ENCODE measurements at regions not wholly inside any gene's neighbourhood (a gene's known extent, or its start where the extent isn't known, plus 50 kb on each side); places are given as distances from the start of the nearest gene placed in this dataset.

DNA sequence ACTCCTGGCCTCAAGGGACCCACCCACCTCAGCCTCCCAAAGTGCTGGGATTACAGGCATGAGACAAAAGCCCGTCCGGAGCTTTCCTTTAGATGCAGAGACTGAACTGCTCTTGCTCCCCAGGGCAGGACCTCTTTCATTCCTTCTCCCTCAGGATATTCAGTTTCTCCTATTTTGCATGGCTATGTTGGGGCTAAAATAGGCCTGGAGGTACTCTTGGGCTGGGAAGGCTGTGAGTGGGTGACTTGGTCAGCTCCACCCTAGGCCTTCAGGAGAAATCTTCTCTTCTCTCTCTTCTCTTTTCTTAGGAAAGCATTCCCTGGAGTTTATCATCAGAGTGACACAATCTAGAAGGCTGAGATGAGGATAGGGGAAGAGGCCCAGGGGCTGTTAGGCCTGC, 126.4 kb downstream of the LRRC70 start:
- DNase-seq = no peak
- H3K4me1 Mint-ChIP-seq = no peaks in the 10 kb centered on the region
- ATAC-seq = no peak
- no peaks in the 10 kb centered on the region for H3K27me3 Mint-ChIP-seq
- H3K4me3 Mint-ChIP-seq = no peak overlapping the region
- H3K9me3 Mint-ChIP-seq = peaks cover 5 to 15% of the 10 kb centered on the region in 2 donors
- no peak overlapping the region for H3K27ac Mint-ChIP-seq

GRCh38 chr5:62702126-62702525, 123.5 kb downstream of the LRRC70 start:
- H3K27me3 Mint-ChIP-seq = no peaks in the 10 kb centered on the region

DNA sequence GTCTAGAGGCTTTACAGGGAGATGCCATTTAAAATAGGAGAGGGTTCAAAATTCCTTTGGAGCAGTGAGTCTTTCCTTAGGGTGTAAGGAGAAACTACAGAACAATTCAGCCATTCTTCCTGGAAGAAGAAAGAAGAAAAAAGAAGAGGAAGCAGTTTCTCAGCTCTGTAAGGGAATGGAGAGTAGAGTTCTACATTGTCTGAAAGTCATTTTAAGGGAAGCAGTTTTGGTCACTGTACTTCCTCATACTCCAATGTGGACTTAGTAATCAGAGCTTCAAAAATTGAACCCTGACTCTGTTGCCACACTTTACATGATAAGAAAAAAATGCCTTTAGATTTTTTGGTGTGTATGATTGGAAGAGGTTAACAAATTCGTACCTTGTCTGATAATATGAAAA, 122.4 kb downstream of the LRRC70 start:
- DNase-seq (no peak), ATAC-seq (no peak)
- Mint-ChIP-seq H3K27me3 (no peaks in the 10 kb centered on the region), H3K27ac (no peak overlapping the region), H3K4me1 (no peaks in the 10 kb centered on the region), H3K9me3 (no peaks in the 10 kb centered on the region), H3K4me3 (no peak overlapping the region)

More at GRCh38 chr5:62702126-62702525, 123.5 kb downstream of the LRRC70 start:
- peak overlapping the region in 1 of 2 donors; percentile 71 for H3K27ac Mint-ChIP-seq
- H3K4me1 Mint-ChIP-seq = no peaks in the 10 kb centered on the region
- no peak overlapping the region for H3K4me3 Mint-ChIP-seq
- H3K9me3 Mint-ChIP-seq = no peaks in the 10 kb centered on the region
- ATAC-seq (no peak), DNase-seq (no peak)

DNA sequence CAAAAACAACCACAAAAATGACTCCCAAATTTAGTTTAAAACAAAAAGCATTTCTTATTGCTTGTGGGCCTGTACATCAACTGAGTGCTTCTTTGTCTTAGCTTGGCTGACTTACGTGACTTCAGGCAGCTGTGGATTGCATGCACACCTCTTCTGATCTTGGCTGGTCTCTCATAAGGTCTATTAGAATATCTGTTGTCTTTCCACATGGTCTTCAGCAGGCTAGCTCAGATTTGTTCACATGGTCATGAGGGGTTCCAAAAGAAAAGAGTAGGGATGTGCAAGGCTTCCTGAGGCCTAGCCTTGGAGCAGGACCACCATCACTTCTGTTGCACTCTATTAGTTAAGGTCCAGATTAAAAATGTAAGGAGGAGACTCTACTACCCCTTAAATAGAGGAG, 120.1 kb downstream of the LRRC70 start:
- Mint-ChIP-seq H3K4me1 (no peaks in the 10 kb centered on the region), H3K27me3 (no peaks in the 10 kb centered on the region), H3K9me3 (no peaks in the 10 kb centered on the region), H3K27ac (no peak overlapping the region), H3K4me3 (no peak overlapping the region)
- no peak for ATAC-seq
- DNase-seq = no peak

- H3K27ac Mint-ChIP-seq = no peak overlapping the region
- peaks cover 4% of the 10 kb centered on the region for H3K4me1 Mint-ChIP-seq
- H3K27me3 Mint-ChIP-seq = no peaks in the 10 kb centered on the region
- H3K4me3 Mint-ChIP-seq = no peak overlapping the region
- no peak for DNase-seq
- no peak for ATAC-seq
- no peaks in the 10 kb centered on the region for H3K9me3 Mint-ChIP-seq
Measured at GRCh38 chr5:62695274-62695673, 116.7 kb downstream of the LRRC70 start.

GRCh38 chr5:62692946-62693713, 114.5 kb downstream of the LRRC70 start:
- DNase-seq (no peak), ATAC-seq (no peak)
- no peak overlapping the region for H3K4me3 Mint-ChIP-seq
- no peaks in the 10 kb centered on the region for H3K27me3 Mint-ChIP-seq
- H3K27ac Mint-ChIP-seq = no peak overlapping the region
- peaks cover 12% of the 10 kb centered on the region for H3K4me1 Mint-ChIP-seq
- no peaks in the 10 kb centered on the region for H3K9me3 Mint-ChIP-seq

DNA sequence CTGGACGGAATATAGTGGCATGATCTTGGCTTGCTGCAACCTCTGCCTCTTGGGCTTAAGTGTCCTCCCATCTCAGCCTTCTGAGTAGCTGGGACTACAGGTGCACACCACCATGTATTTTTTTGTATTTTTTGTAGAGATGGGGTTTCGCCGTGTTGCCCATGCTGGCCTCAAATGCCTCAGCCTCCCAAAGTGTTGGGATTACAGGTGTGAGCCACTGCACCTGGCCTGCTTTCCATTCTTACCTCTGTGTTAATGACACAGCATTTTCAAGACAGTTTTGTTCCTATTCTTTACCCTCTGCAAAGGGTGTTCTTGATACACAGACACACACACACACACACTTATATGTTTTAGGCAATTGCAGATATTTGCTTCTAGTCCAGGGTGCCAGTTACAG, 113.3 kb downstream of the LRRC70 start:
- Mint-ChIP-seq H3K4me3 (no peak overlapping the region), H3K27me3 (no peaks in the 10 kb centered on the region), H3K27ac (no peak overlapping the region), H3K4me1 (peaks cover 12% of the 10 kb centered on the region), H3K9me3 (no peaks in the 10 kb centered on the region)
- ATAC-seq (no peak), DNase-seq (no peak)

DNA sequence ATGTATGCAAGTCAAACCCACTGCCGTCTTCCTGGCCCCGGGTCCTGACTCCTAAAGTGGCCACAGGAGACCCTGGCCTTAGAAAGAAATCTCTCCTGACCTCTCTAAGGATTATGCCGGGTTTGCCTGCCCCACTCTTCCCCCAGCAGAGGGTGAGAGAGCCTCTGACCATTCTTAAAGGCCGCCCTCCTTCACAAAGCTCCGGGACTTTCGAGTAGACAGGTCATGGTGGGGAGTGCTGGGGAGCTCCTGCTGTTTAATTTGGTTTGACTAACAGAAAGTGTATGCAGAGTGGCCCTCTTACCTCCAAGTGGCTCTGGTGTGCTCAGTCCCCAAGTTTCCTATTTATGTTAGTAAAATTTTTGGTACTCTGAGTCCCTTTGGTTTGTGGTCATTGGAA, 111.8 kb downstream of the LRRC70 start:
- no peak overlapping the region for H3K4me3 Mint-ChIP-seq
- ATAC-seq (no peak), DNase-seq (no peak)
- no peaks in the 10 kb centered on the region for H3K27me3 Mint-ChIP-seq
- peak overlapping the region in 1 of 2 donors; percentile 85 for H3K27ac Mint-ChIP-seq
- no peaks in the 10 kb centered on the region for H3K9me3 Mint-ChIP-seq
- peaks cover 12% of the 10 kb centered on the region for H3K4me1 Mint-ChIP-seq

GRCh38 chr5:62689599-62690368, 111.2 kb downstream of the LRRC70 start:
- Mint-ChIP-seq H3K9me3 (no peaks in the 10 kb centered on the region), H3K4me1 (peaks cover 12% of the 10 kb centered on the region), H3K27ac (no peak overlapping the region), H3K4me3 (peak overlapping the region in 1 of 2 donors; percentile 37), H3K27me3 (no peaks in the 10 kb centered on the region)
- DNase-seq (no peak), ATAC-seq (no peak)

- peaks cover 12% of the 10 kb centered on the region for H3K4me1 Mint-ChIP-seq
- DNase-seq (no peak), ATAC-seq (no peak)
- H3K27ac Mint-ChIP-seq = no peak overlapping the region
- no peaks in the 10 kb centered on the region for H3K27me3 Mint-ChIP-seq
- no peaks in the 10 kb centered on the region for H3K9me3 Mint-ChIP-seq
- no peak overlapping the region for H3K4me3 Mint-ChIP-seq
Measured at GRCh38 chr5:62686692-62687091, 108.1 kb downstream of the LRRC70 start.

DNA sequence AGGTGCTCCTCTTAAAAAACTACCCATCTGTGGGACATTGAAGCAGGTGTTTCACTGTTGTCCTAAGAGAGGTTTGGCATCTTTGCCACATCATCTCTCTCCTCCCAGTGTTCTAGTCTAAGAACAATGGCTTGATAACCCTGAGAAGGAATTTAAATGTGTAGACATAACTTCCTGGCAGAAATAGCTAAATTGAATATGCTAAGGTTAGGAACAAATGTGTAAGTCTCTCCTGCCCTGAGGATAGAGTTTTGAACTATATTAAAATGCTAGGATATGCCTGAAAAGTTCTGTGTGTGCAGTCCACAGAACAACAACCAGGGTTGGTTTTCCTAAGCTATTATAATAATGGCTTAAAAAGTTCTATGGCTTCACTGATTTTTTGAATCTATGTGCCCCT, 106.6 kb downstream of the LRRC70 start:
- Mint-ChIP-seq H3K27ac (no peak overlapping the region), H3K4me3 (no peak overlapping the region), H3K4me1 (peaks cover 7% of the 10 kb centered on the region), H3K9me3 (peaks cover 0 to under 1% of the 10 kb centered on the region in 2 donors), H3K27me3 (no peaks in the 10 kb centered on the region)
- ATAC-seq (no peak), DNase-seq (no peak)

GRCh38 chr5:62684310-62684709, 105.7 kb downstream of the LRRC70 start:
- DNase-seq = no peak
- no peak overlapping the region for H3K27ac Mint-ChIP-seq
- no peaks in the 10 kb centered on the region for H3K27me3 Mint-ChIP-seq
- no peak for ATAC-seq
- H3K4me3 Mint-ChIP-seq = no peak overlapping the region
- H3K9me3 Mint-ChIP-seq = peaks cover 0 to 8% of the 10 kb centered on the region in 2 donors
- H3K4me1 Mint-ChIP-seq = no peaks in the 10 kb centered on the region

DNA sequence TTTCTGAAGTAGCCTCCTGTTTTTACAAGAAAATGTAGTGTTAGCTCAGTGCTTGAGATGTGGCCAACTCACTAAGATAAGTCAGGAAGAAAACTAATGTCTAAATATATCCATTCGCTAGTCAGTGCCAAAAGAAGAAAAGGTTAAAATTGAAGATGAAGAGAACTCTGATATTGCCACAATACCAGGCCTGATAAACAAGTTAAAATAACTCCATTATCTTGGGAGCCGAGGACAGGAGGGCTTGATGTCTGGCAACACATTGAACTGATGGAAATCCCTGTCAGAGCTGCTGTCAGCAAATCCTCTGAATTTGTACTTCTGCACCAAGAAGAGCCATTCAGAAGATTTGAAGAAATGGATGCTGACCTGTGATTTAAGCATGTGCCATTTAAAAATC, 103.4 kb downstream of the LRRC70 start:
- H3K27me3 Mint-ChIP-seq = no peaks in the 10 kb centered on the region
- H3K4me1 Mint-ChIP-seq = no peaks in the 10 kb centered on the region
- H3K9me3 Mint-ChIP-seq = peaks cover 5 to 19% of the 10 kb centered on the region in 2 donors
- no peak overlapping the region for H3K27ac Mint-ChIP-seq
- no peak overlapping the region for H3K4me3 Mint-ChIP-seq
- DNase-seq = no peak
- ATAC-seq = no peak

DNA sequence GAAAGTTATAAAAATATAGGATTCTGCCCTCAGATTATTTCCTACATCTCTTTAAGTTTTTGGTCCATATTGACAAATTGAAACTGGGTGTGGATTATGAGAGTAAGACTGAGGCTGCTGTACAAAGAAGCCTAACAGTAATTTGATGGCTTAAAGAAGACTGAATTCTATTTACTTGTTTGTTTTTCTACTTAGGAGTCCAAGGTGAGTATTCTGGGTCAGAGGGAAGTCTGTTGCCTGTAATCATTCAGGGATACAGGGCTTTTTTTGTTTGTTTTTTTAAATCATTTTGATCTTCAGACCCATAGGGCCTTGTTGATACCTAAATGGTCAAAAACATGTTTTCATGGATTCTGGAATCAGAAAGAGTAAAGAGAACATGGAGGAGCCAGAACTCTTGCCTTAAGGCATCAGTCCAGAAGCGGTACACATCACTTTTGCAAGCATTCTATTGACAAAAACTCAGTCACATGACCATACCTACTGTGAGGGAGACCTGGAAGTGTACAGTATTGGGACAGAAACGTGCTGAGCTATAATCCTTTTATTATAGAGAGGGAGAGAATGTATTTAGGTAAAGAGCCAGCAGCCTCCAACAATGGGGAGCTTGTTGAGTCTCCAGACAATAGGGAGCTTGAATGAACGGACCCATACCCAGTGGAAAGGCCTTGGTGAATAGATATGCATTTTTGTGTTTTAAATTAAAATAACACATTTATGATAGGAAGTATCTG, 102.7 kb downstream of the LRRC70 start:
- Mint-ChIP-seq H3K27ac (no peak overlapping the region), H3K4me3 (no peak overlapping the region), H3K9me3 (peaks cover 5 to 19% of the 10 kb centered on the region in 2 donors), H3K27me3 (no peaks in the 10 kb centered on the region), H3K4me1 (no peaks in the 10 kb centered on the region)
- DNase-seq (no peak), ATAC-seq (no peak)

- DNase-seq (no peak), ATAC-seq (no peak)
- Mint-ChIP-seq H3K27me3 (no peaks in the 10 kb centered on the region), H3K27ac (no peak overlapping the region), H3K4me3 (no peak overlapping the region), H3K9me3 (peaks cover 14 to 29% of the 10 kb centered on the region in 2 donors), H3K4me1 (no peaks in the 10 kb centered on the region)
Measured at GRCh38 chr5:62680121-62680520, 101.5 kb downstream of the LRRC70 start.

All from stimulated activated naive CD8-positive, alpha-beta T cell treated with anti-CD3 and anti-CD28 coated beads, Interleukin-15, amount 100 ng/mL, for 72 hours (primary cell).